GM12891 (cell line): ENCODE measurements at regions not wholly inside any gene's neighbourhood (a gene's known extent, or its start where the extent isn't known, plus 50 kb on each side); places are given as distances from the start of the nearest gene placed in this dataset.

Experiments used
- POLR2A ChIP-seq: IDR thresholded peaks from 2 replicates; pipeline ENCODE4 v1.6.1; 2011; ENCODE audit warnings: low read depth, low read length, control low read depth
- POLR2AphosphoS5 ChIP-seq: IDR thresholded peaks from 2 replicates; pipeline ENCODE4 v1.6.1; 2011; ENCODE audit warnings: low read depth, low read length, control low read depth

- no peak for TF ChIP-seq POLR2AphosphoS5
- no peak for TF ChIP-seq POLR2A
These were observed 276.5 kb upstream of the PLEKHG7 start for GRCh38 chr12:92426332-92426731.
